K562 (cell line): ENCODE measurements at regions not wholly inside any gene's neighbourhood (a gene's known extent, or its start where the extent isn't known, plus 50 kb on each side); places are given as distances from the start of the nearest gene placed in this dataset.
A peak's percentile ranks its signal among the peaks of the same experiment; 100 is the strongest.

Experiments used
- ATF1 ChIP-seq, 2 experiments: fragments of 450-650 bp in 1 of 2; IDR thresholded peaks; 2 replicates each; pipeline ENCODE4 v1.6.1; 2016; ENCODE audit warnings: missing compliant biosample characterization in 1 of 2, missing genetic modification characterization in 1 of 2
- ATF6 ChIP-seq: sonication (generic); formaldehyde crosslinking; IDR thresholded peaks from 2 replicates; pipeline ENCODE4 v1.4.0; 2020; ENCODE audit warnings: mild to moderate bottlenecking, missing genetic modification reagents
- CHD1 ChIP-seq: fragments of 200-600 bp; sonication (generic); IDR thresholded peaks from one replicate; pipeline ENCODE4 v1.6.1; 2012; ENCODE audit warnings: mild to moderate bottlenecking, moderate library complexity, low read length, inconsistent platforms
- CXXC5 ChIP-seq: fragments of 250-450 bp; sonication (Bioruptor Pico); IDR thresholded peaks from 2 replicates; pipeline ENCODE4 v1.8.0; 2022; ENCODE audit warnings: inconsistent platforms, mild to moderate bottlenecking, moderate library complexity
- HOMEZ ChIP-seq: fragments of 250-450 bp; sonication (Bioruptor Pico); IDR thresholded peaks from 2 replicates; pipeline ENCODE4 v1.4.0; 2020; ENCODE audit warnings: mild to moderate bottlenecking, moderate library complexity
- IRF9 ChIP-seq: fragments of 450-650 bp; IDR thresholded peaks from 2 replicates; pipeline ENCODE4 v1.6.1; 2016; ENCODE audit warnings: missing biosample characterization, missing genetic modification characterization
- KLF1 ChIP-seq: fragments of 450-650 bp; IDR thresholded peaks from 2 replicates; pipeline ENCODE4 v1.6.1; 2016; ENCODE audit warnings: missing genetic modification characterization, missing compliant biosample characterization
- MTA1 ChIP-seq: fragments of 450-650 bp; IDR thresholded peaks from 2 replicates; pipeline ENCODE4 v1.6.1; 2017; ENCODE audit warnings: borderline replicate concordance
- PHF8 ChIP-seq: fragments of 200-600 bp; sonication (generic); IDR thresholded peaks from 2 replicates; pipeline ENCODE4 v1.6.1; 2012; ENCODE audit warnings: mixed run types, mild to moderate bottlenecking, inconsistent platforms, low read length, moderate library complexity, borderline replicate concordance
- SFPQ ChIP-seq: fragments of 200-400 bp; formaldehyde crosslinking; IDR thresholded peaks from 2 replicates; pipeline ENCODE4 v1.6.1; 2017; ENCODE audit warnings: mild to moderate bottlenecking, low read depth, low read length, moderate library complexity
- TCF7 ChIP-seq: sonication (generic); IDR thresholded peaks from 2 replicates; pipeline ENCODE4 v1.6.1; 2016; ENCODE audit warnings: antibody characterized with exemption, borderline replicate concordance
- TCF7L2 ChIP-seq: fragments of 150-350 bp; IDR thresholded peaks from 2 replicates; pipeline ENCODE4 v1.6.1; 2016; ENCODE audit warnings: low read depth, mild to moderate bottlenecking, low read length, moderate library complexity
- ZBTB34 ChIP-seq: fragments of 250-450 bp; sonication (Bioruptor Pico); IDR thresholded peaks from 2 replicates; pipeline ENCODE4 v1.8.0; 2021; ENCODE audit warnings: mild to moderate bottlenecking, moderate library complexity
- ZNF23 ChIP-seq: fragments of 250-450 bp; sonication (Bioruptor Pico); IDR thresholded peaks from 2 replicates; pipeline ENCODE4 v1.4.0; 2020; ENCODE audit warnings: mild to moderate bottlenecking
- ZNF445 ChIP-seq: fragments of 250-450 bp; sonication (Bioruptor Pico); IDR thresholded peaks from 2 replicates; pipeline ENCODE4 v1.4.0; 2020; ENCODE audit warnings: low read depth, mild to moderate bottlenecking, moderate library complexity
- ZNF639 ChIP-seq, 2 experiments: fragments of 200-800 bp in 1 of 2; sonication (Bioruptor generic) in 1 of 2; sonication (generic) in 1 of 2; formaldehyde crosslinking in 1 of 2; IDR thresholded peaks in 1 of 2; conservative IDR thresholded peaks in 1 of 2; 2 replicates each; pipeline versions ENCODE4 v1.5.0 to v1.6.1; 2016 to 2020; ENCODE audit warnings: missing compliant biosample characterization in 1 of 2, missing genetic modification characterization in 1 of 2, missing genetic modification reagents in 1 of 2

GRCh38 chr2:144580521-144581161, 60.7 kb upstream of the ZEB2 start (continued):
- TF ChIP-seq HOMEZ (no peak), ZNF445 (CRISPR knock-in tag) (no peak), SFPQ (no peak), ATF6 (CRISPR knock-in tag) (no peak), CHD1 (no peak), ZNF23 (CRISPR knock-in tag) (no peak), ZBTB34 (CRISPR knock-in tag) (peak; percentile 86), CXXC5 (CRISPR knock-in tag) (0 out of 2 replicates have a peak, but pooled peaks have one; percentile 9), TCF7L2 (no peak), IRF9 (tag) (no peak), ZNF639 (CRISPR knock-in tag; conservative IDR thresholded peaks at IDR 0.05 in 1 of 2, IDR thresholded peaks at IDR 0.05 in 1 of 2) (no peak), TCF7 (no peak), KLF1 (0 out of 2 replicates have a peak, but pooled peaks have one; percentile 47), PHF8 (no peak), ATF1 (CRISPR knock-in tag; IDR thresholded peaks at IDR 0.05) (no peak), ATF1 (tag; IDR thresholded peaks at IDR 0.05) (peak; percentile 81), MTA1 (peak; percentile 83; the same call in 1 of the 2 replicates)
